Renal cortex interstitium (tissue), 11 donors: ENCODE measurements at regions not wholly inside any gene's neighbourhood (a gene's known extent, or its start where the extent isn't known, plus 50 kb on each side); places are given as distances from the start of the nearest gene placed in this dataset.
"Not testable (repeated sequence)": the region's sequence is repeated elsewhere in the genome, so short reads cannot be mapped to it uniquely, and the experiment has no call there.

Source experiments
- DNase-seq, 11 donors: peaks; one replicate each; pipeline ENCODE4 v3.0.0-alpha.2; 2013; ENCODE audit warnings: low read depth in 9 of 11, low spot score in 4 of 11; ENCODE audit errors: extremely low read depth in 1 of 11

DNA sequence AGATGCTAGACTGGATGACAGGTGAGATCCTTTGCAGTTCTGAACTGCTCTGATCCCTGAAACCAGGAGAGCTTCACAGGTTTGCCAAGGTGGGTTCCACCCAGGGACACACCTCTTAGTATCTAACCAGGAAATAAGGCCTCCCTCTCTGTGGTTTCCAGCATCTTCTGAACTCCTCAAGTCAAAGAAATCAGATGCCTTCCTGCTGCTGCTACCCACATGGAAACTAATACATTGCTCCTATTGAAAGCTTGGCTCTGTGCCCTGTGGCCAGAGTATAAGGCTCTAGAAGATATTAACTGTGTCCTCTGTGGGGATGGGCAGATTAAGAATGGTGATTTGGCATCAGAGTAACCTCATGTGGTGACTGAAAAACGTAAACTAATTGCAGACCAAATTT lies 75.0 kb upstream of the MRPS6 start:
- DNase-seq = no peak

DNA sequence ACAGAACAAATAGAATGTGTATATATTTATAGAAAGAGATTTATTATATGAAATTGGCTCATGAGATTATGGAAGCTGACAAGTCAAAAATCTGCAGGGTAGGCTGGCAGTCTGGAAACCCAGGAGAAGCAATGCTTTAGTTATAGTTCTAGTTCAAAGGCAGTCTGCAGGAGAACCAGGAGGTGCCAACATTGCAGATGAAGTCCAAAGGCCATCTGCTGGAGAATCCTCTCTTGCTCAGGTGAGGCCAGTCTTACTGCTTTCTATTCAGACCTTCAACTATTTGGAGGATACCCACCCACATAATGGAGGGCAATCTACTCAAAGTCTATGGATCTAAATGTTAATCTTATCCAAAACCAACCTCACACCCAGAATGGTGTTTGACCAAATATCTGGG lies 75.9 kb upstream of the MRPS6 start:
- no peak for DNase-seq

DNA sequence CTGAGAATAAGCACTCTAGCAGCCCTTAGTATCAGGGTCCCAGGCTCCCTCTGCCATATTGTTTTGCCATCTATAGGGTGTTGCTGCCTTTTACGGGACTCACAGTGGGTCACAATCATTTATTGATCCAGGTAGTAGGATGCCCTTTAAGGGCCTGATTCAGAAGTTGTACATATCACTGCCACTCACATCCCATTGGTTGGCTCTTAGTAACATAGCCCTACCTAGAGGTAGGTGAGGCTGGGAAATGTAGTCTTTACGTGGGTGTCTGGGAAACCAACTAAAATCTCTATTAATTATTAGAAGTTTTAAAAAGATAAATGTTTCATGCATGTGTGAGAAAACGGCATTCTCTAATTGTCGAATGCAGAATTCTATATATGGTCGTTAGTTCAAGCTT lies 78.8 kb upstream of the ATP5PO start:
- no peak for DNase-seq

DNA sequence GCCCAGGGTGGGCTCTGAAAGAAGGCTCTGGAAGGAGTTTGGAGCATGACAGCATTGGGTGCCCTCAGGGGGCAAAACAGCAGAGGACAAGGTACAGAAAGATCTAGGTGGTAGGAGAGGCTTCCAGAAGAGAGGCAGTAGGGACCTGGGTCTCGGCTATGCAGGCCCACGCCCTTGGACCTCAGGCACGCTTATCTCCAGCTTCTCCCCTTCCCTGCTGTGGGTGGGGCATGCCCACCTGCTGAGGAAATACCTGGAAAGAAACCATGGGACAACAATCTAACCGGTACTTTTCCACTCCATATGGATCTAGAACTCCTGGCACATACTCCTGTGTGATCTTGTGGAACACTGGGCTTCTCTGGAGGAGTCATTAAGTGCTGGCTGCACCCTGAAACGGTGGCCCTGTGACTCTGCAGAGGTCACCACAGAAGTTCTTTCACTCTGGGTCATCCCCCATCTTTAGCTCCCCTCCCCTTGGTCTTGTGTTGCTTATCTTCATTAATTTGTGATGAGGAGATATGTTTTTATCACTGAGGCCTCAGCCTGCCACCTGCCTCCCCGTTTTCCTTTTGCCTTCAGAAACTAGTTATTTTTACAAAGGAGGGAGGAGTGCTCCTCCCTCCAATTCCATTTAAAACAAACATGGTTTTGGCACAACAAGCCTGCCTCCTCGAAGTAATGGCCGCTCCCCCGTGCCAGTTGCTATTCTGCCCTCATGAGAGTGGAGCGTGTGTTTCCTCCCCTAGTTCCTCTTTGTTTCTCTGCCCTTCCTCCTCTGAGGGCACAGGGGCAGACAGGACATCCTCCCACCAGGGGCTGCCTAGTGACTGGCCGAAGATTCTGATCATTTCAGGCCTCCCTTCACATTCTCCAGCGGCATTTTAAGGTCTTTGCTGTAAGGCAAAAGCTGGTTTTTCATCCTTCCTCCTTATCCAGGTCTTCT lies 78.0 kb upstream of the ATP5PO start:
- DNase-seq = peak in 1 of 11 donors; percentile 45

DNA sequence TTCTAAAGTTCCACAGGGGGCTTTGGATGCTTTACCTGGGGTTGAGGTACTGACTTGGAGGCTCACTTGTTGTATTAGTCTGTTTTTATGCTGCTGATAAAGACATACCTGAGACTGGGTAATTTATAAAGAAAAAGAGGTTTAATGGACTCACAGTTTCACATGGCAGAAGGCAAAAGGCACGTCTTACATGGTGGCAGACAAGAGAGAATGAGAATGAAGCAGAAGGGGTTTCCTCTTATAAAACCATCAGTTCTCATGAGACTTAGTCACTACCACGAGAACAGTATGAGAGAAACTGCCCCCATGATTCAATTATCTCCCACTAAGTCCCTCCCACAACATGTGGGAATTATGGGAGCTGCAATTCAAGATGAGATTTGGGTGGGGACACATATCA lies 76.8 kb upstream of the ATP5PO start:
- not testable (repeated sequence) for DNase-seq

DNA sequence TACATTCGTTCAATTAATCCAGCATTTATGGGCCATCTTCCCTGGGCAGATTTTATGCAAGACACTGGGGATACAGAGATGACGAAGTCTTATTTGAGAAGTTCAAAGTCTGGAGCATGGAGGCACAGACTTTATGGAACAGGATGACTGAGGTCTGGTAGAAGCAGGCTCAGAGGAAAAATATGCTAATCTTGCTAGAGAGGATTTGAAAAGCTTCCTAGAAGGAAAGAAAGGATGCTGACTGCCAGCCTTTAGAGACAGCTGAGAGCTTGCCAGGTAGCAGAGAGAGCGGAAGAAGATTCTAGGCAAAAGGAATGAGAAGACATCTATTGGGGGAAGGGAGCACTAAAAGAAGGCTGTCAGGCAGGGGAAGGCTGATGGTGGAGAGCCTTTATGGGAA lies 75.5 kb upstream of the ATP5PO start:
- no peak for DNase-seq

DNA sequence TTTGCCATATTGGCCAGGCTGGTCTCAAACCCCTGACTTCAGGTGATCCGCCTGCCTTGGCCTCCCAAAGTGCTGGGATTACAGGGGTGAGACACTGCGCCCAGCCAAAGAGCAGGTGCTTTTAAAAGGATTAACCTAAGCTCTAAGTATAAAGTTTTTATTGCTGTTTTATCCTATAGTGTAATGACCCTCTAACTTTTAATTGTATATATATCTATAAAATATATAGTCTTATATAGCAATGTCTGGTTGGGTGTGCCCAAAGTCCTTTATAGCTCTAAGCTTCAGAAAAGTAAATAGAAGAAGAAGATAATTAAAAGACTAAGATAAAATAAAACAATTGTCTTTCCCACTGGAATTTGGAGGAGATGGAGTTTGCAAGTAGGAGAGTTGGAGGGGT lies 73.8 kb upstream of the ATP5PO start:
- no peak for DNase-seq

DNA sequence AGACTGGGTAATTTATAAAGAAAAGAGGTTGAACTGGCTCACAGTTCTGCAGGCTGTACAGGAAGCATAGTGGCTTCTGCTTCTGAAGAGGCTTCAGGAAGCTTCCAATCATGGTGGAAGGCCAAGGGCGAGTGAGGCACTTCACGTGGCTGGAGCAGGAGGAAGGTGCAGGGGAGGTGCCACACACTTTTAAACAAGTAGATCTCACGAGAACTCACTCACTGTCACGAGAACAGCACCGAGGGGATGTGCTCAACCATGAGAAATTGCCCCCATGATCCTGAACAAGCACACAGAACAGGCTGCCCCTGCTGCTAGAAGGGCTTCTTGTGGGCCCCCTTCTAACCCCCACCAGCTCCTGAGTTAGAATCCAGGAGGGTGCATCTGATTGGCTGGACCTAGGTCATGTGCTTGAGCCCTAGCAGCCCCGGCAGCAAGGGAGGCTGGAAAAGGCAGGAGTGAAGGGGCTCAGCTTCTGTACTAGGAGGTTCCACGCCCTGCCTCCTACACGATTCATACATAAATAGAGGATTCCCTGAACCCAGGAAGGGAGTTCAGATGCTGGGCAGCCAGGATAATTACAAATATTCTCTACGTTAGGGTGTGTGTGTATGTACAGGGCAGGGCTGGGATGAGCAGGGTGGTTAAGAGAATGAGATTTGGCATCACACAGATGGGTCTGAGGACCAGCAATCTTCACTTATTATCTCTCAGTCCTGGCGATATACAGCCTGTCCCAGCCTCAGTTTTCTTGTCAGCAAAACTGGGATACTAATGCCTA lies 72.8 kb upstream of the ATP5PO start:
- DNase-seq = no peak

DNA sequence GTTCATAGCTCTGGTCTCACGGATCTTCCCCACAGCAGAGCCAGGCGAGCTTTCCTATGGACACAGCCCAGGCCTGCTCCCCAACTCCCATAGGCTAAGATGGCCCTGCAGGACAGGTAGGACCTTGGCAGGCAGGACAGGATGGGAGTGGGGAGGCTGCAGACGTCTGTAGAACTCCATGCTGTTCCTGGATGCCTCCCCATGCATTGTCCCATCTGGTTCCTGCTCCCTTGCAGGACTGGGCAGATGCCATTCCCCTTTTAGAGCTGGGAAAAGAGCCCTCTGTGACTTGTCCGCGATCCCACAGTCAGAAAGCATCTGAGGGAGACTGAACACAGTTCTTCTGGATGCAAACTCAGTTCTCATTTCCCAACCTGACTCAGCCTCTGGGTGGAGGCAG lies 71.9 kb upstream of the ATP5PO start:
- no peak for DNase-seq

DNA sequence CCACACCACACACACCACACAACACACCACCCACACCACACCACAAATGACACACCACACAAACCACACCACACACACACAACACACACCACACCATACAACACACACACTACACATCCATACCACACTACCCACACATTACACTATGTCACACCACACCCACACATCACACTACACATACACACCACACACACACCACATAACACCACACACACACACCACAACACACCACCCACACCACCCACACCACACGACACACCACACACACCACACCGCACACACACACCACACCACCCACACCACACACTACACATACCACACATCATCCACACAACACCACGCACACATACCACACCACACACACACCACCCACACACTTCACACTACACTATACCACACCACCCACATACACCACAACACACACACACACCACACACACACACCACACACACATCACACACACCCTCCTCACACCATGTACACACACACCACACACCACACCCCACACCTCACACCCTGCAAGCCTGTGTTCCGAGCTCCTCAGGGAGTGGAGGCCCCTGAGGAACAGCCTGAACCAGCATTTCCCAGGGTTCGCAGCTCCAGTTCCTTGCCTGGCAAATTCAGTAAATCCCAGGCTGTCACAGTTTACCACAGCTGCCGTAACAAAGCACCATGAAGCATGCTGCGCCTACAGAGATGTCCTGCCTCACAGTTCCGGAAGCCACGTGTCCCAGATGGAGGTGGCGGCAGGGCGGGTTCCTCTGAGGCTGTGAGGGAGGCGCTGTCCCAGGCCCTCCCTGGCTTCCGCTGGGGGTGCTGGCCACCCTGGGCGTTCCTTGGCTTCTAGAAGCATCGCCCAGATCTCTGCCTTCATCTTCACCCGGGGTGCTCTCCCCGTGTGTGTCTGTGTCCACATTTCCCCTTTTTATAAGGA lies 69.8 kb upstream of the ATP5PO start:
- no peak for DNase-seq

DNA sequence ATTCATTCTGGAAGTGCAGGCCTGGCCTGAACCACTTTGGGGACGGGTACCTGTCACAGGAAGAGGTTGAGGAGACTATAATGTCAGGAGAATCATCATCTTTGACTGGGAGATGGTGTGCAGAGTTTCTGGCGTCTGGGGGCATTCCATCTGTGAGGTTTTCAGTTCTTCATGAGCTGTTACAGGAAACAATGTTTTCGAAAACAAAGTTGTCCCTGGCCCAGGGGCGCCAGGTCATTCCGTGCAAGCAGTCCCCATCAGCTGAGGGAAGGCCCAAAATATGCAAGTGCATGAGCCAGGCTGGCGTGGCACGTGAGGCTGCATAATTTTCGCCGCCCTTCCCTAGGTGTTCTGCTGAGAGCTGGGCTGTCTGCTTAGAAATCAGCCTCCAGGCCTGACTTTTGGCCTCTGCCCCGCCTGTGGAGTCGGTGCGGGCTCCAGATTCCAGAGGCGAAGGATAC lies 68.4 kb upstream of the ATP5PO start:
- peak in 1 of 11 donors; percentile 54 for DNase-seq

DNA sequence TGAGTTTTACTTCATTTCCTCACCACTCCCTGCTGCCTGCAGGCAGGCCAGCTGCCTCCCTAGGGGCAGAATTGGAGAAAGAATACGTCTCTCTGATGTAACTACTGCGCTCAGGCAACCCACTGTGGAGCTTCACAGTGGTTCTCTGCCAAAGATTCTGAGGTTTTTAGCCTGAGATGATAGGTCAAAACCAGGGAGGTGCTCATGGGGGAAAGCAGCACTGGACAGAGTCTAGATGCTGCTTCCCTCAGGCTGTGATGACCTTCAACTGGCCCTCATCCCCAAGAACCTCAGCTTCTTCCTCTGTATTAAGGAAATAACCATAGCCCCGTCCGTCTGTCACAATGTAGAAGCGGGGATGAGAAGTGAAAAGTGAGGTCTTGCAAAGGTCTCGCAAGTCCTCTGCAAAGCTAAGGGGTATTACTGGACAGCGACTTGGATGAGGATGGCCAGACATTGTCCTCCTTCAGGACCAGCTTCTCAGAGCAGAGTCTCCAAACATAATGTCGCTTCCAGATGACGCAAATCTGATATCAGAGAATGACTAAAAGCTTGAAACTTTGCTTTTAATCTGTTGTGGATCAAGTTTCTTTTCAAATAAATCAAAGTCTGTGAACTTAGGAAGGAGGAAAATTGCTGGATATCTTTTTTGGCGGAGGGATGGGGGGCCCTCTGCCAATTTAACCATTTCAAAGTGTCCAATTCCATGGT lies 65.9 kb upstream of the ATP5PO start:
- no peak for DNase-seq

DNA sequence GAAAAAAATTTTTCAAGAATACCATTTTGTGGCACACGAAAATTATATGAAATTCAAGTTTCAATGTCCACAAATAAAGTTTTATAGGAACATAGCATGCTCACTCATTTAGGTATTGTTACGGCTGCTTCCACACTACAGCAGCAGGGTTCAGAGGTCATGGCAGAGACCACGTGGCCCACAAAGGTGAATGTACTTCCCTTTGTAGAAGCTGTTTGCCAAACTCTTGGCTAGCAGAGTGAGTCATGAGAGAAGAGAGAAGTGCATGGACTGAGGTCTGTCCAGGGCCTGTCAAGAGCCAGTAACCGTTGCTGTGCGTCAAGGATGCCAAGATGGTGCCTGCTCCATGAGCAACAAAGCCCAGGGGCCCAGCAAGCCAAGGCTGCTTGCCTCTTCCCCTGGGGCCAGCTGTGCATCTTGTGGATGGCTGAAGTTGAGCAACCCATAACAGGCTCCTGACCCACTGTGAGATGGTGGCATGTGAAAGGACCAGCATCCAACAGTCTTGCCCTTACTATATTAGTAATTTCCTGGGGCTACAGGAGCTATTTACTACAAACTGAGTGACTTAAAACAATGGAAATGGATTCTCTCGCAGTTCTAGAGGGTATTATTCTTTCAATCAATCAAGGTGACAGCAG lies 64.8 kb upstream of the ATP5PO start:
- no peak for DNase-seq

DNA sequence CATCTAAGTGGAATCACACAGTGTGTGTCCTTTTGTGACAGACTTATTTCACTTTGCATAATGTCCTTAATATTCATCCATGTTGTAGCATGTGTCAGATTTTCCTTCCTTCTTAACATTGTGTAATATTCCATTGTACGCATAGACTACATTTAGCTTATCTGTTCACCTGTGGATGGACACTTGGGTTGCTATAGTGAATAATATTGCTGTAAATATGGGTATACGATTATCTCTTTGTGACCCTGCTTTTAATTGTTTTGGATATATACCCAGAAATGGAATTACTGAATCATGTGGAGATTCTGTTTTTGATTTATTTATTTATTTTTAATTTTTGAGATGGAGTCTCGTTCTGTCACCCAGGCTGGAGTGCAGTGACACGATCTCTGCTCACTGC lies 63.0 kb upstream of the ATP5PO start:
- DNase-seq = no peak

DNA sequence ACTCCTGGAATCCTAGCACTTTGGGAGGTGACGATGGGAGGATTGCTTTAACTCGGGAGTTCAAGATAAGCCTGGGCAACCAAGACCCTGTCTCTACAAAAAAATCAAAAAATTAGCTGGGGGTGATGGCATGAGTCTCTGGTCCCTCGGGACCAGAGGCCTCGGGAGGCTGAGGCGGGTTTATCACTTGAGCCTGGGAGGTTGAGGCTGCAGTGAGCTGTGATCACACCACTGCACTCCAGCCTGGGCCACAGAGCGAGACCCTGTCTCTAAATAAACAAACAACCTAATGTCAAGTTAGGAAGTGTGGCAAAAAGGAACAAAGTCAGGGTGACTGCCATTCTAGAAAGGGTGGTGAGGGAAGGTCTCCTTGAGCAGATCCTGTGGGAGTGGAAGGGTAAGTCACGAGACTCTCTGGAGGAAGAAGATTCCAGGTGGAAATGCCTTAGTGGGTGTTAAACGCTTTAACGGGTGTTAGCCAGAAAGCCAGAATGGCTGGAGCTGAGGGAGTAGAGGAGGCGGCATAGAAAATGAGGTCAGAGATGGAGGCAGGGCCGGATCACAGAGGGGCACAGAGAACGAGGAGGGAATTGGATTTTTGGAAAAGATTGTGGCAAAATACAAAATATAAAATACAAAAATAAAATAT lies 62.2 kb upstream of the ATP5PO start:
- DNase-seq = no peak

DNA sequence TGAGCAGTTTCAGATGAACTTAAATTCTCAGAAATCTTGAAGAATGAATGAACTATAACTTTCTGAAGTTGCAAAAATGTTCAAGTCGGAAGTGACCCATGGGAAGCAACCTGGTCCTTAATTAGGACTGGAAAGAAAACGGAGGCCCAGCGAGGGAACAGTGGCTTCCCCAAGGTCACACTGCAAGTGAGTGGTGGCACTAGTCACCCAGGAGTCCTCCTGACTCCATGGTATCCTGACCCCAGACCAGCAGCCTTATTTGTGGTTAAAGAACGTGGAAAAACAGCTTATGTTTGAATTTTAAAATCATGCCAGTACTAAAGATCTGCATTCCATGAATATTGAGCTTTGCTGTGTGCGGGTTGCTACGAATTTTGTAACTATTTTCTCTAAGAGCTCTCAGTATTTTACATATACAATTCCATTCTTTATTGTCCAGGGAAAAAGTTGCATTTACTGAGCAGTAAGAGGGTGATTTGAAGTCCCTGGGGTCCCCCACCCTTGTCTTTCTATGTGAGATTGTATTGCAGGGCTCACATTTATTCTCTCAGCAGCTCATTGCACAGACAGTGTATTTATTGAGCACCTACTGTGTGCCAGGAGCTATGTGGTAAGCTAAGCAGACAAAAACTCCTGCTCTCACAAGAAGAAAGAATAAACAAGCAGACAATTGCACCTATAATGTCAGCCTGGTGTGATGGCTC lies 61.6 kb upstream of the ATP5PO start:
- no peak for DNase-seq
